ENCODE measurements at regions not wholly inside any gene's neighbourhood (a gene's known extent, or its start where the extent isn't known, plus 50 kb on each side); places are given as distances from the start of the nearest gene placed in this dataset.

DNA sequence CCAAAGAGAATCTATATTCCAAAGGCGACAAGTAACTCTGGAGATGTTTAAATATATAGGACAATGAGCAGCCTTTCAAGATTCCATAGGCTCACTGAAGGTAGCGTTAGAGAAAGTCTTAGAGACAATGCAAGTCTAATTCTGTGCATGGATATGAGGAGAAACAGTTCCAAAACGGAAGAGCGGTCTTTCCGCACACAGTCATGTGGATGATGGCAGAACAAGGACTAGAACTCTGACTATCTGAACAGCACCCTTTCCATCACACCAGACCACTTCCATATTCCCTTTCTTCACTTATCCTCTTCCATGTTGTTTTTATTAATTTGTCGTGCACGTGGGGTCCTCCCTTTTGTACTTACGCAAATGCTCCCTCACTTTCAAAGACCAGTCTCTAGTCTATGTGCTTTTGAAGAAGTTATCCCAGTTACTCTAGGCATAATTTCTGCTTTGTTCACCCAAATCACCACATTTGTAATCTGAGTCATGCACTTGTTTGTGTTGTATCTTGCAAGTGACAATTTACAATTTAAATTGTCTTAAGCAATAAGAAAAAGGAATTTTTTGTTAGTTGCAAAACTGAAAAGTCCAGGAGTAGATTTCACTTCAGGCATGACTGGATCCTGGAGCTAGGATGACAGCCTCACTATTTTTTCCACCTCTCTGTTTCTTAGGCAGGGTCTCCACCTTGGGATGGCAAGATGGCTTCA, 116.0 kb upstream of the ADRA1B start:
- Histone ChIP-seq H3K9ac (replicated peaks; ENCODE audit: extremely low read depth, insufficient read depth, low read length) (no peak overlapping the region), H3K4me2 (ENCODE audit: insufficient read depth, low read length) (no peak overlapping the region), H4K20me1 (replicated peaks; ENCODE audit: control insufficient read depth, extremely low read depth, insufficient read depth, low read length) (no peaks in the 10 kb centered on the region), H3K27ac (ENCODE audit: insufficient read depth, low read depth, low read length) (no peak overlapping the region), H3K9me1 (replicated peaks; ENCODE audit: control insufficient read depth, extremely low read depth, insufficient read depth, low read length) (no peaks in the 10 kb centered on the region), H3K27me3 (ENCODE audit: control insufficient read depth in 2 of 2, insufficient read depth in 2 of 2, low read length in 2 of 2) (no peaks in the 10 kb centered on the region), H3K4me3 (replicated peaks in 1 of 3; ENCODE audit: insufficient read depth in 1 of 3, low read depth in 1 of 3, low read length in 3 of 3) (no peak overlapping the region), H2AFZ (ENCODE audit: low read depth, low read length) (no peak overlapping the region), H3K79me2 (ENCODE audit: control insufficient read depth, insufficient read depth, low read length) (no peaks in the 10 kb centered on the region), H3K4me1 (ENCODE audit: control insufficient read depth, extremely low read depth, insufficient read depth, low read length) (no peaks in the 10 kb centered on the region), H3K9me3 (replicated peaks; ENCODE audit: control insufficient read depth, insufficient read depth, low read length) (no peaks in the 10 kb centered on the region), H3K36me3 (ENCODE audit: control insufficient read depth in 2 of 2, extremely low read depth in 1 of 2, insufficient read depth in 2 of 2, low read length in 2 of 2) (no peaks in the 10 kb centered on the region)
- FAIRE-seq (no peak), DNase-seq (ENCODE audit: low read depth, low spot score) (no peak)
- ChIA-PET CTCF (no interaction called here), POLR2A (no interaction called here)
- intact Hi-C loops (cut with micrococcal nuclease) (no loop called here), dilution Hi-C loops (cut with MboI; ENCODE audit: extremely low pct_ligation_motif_present, low sequenced_read_pairs) (no loop called here)
- no peak for TF ChIP-seq FOS (IDR thresholded peaks at IDR 0.05; ENCODE audit: borderline replicate concordance, insufficient read depth, low read length)
- TF ChIP-seq, protein P1, sequence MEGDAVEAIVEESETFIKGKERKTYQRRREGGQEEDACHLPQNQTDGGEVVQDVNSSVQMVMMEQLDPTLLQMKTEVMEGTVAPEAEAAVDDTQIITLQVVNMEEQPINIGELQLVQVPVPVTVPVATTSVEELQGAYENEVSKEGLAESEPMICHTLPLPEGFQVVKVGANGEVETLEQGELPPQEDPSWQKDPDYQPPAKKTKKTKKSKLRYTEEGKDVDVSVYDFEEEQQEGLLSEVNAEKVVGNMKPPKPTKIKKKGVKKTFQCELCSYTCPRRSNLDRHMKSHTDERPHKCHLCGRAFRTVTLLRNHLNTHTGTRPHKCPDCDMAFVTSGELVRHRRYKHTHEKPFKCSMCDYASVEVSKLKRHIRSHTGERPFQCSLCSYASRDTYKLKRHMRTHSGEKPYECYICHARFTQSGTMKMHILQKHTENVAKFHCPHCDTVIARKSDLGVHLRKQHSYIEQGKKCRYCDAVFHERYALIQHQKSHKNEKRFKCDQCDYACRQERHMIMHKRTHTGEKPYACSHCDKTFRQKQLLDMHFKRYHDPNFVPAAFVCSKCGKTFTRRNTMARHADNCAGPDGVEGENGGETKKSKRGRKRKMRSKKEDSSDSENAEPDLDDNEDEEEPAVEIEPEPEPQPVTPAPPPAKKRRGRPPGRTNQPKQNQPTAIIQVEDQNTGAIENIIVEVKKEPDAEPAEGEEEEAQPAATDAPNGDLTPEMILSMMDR (IDR thresholded peaks at IDR 0.05; ENCODE audit: extremely low read depth in 1 of 2, insufficient read depth in 1 of 2, low read depth in 1 of 2, low read length in 2 of 2), result no peak
- TF ChIP-seq GATA2 (IDR thresholded peaks at IDR 0.05; ENCODE audit: insufficient read depth, insufficient read length, low read depth, low read length), result no peak
- TF ChIP-seq, protein P2, sequence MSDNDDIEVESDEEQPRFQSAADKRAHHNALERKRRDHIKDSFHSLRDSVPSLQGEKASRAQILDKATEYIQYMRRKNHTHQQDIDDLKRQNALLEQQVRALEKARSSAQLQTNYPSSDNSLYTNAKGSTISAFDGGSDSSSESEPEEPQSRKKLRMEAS (IDR thresholded peaks at IDR 0.05; ENCODE audit: insufficient read depth, insufficient read length), result no peak
- no peak for TF ChIP-seq POLR2A (IDR thresholded peaks at IDR 0.05; ENCODE audit: low read depth, low read length)
- TF ChIP-seq POLR2AphosphoS5 (IDR thresholded peaks at IDR 0.05; ENCODE audit: insufficient read depth, low read depth, low read length), result no peak
- TF ChIP-seq MYC (IDR thresholded peaks at IDR 0.05; ENCODE audit: low read depth, low read length), result no peak
- no peak for TF ChIP-seq JUN (IDR thresholded peaks at IDR 0.05; ENCODE audit: borderline replicate concordance, insufficient read depth, insufficient read length, low read depth)
- no peak for TF ChIP-seq EZH2 (IDR thresholded peaks at IDR 0.05; ENCODE audit: borderline replicate concordance, low read depth, low read length, severe bottlenecking)
- no TSS peak for BruUV-seq (replicated peaks)
